GM21360 (cell line): ENCODE measurements at regions not wholly inside any gene's neighbourhood (a gene's known extent, or its start where the extent isn't known, plus 50 kb on each side); places are given as distances from the start of the nearest gene placed in this dataset.
"Not testable (repeated sequence)": the region's sequence is repeated elsewhere in the genome, so short reads cannot be mapped to it uniquely, and the experiment has no call there.

ENCODE experiments used
- ATAC-seq: cut with Tn5 transposase; IDR thresholded peaks from one replicate; pipeline ENCODE4 v1.9.1; 2021; ENCODE audit warnings: mild to moderate bottlenecking, moderate library complexity; ENCODE audit not compliant: unreplicated experiment

DNA sequence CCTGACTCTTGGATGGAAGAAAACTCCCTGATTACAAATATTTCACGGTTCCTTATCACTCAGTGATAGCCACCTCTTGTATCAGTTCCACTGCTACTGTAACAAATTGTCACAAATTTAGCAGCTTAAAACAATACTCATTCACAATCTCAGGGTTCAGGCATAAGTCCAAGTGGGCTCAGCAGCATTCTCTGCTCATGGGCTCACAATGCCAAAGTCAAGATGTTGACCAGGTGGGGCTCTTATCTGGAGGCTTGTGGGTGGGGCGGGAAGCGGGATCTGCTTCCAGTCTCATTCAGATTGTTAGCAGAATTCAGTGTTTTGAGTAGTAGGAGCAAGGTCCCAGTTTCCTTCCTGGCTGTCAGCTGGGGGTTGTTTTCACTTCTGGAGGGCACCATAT is 137.3 kb upstream of the FAM78B start:
- ATAC-seq: no peak

DNA sequence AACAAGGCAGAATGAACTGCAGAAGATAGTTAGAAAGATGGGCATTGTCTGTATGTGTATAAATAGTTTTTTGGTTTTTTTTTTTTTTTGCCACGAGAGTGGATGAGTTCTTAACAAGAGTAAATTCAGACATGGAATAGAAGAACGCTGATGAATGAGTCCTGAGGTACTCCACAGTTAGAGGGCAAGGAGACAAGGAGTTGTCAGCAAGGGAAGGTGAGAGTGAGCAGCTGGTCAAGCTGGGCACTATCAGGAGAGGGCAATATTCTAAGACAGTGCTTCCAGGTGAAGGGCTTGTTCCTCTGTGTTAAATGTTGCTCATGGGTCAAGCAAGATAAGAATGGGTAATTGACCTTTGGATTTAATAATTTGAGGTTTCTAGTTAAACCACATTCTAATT is 138.6 kb upstream of the FAM78B start:
- no peak for ATAC-seq

DNA sequence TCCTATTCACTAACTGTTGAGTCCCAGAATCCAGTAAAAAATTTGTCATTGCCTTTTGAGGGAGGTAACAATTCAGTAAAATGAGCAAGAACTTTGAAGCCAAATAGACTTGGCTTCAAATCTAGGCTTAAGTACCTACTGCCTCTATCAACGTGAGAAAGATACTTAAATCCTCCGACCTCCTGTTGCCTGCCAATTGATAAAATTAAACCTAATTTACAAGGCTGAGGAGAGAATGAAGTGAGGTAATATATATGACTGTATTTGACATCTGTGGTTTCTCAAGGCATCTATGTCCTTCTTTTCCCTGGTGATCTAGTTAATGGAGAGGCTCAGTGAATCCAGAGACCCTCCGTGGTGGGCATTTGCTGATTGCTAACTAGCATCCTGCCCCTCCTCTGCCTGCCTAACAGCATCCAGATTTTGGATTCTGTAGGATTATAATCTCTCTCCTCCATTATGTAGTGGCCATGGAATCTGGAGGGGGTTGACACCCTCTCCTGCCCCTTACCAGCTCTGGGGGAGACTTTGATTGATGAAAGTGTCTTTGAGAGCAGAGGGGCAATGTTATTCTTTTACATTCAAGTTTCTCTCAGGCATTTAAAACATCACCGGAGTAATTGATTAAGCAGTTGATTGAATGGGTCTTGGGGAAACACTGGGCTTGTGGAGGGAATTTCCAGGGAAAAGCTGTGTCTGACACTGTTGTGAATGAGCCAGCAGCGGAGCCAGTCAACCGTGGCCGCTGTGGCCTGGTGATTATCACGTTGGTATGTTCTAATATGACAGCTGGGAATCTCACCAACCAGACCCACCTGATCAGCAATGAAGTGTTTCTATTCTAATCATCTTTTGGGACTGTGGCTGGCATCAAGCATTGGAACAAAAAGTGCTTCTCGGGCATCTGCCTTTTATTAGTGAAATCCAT is 140.7 kb upstream of the FAM78B start:
- no peak for ATAC-seq

DNA sequence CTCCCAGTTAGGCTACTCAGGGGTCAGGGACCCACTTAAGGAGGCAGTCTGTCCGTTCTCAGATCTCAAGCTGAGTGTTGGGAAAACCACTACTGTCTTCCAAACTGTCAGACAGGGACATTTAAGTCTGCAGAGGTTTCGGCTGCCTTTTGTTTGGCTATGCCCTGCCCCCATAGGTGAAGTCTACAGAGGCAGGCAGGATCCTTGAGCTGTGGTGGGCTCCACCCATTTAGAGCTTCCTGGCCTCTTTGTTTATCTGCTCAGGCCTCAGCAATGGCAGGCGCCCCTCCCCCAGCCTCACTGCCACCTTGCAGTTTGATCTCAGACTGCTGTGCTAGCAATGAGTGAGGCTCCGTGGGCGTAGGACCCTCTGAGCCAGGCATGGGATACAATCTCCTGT is 149.5 kb upstream of the FAM78B start:
- not testable (repeated sequence) for ATAC-seq

DNA sequence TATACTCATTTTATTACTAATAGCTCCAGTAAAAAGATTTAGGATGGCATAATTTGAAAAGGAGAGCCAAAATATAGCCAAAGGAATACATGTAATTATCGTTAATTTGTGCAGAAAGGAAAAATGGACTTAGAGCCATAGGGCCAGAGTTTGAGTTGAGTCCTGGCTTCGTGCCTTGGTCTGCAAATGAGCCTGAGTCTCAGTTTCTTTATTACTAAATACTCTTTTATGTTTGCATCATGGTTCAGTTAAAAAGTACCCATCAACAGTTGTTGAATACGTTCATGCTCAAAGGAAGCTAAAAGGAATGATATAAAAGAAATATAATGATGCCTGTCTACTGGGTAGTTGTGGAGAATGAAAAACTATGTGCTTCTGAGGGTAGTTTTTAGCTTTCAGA is 155.7 kb upstream of the FAM78B start:
- no peak for ATAC-seq

DNA sequence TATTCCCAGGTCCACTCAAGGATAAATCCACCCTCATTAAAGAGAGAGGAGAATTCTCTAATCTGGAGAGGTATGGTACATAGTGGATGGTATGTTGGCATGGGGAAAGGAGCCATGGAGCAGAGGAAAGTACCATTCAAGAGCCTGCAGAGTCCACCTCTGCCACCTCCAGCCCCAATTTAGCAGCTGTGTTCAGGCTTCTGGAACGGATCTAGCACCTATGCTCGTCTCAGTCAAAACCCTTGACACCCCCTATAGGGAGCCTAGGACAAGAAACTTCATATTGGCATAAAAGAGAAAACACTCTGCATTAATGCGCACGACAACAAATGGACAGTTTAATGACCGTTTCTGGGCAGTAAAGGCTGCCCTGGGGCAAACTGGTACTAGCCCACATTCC is 161.1 kb upstream of the FAM78B start:
- no peak for ATAC-seq

DNA sequence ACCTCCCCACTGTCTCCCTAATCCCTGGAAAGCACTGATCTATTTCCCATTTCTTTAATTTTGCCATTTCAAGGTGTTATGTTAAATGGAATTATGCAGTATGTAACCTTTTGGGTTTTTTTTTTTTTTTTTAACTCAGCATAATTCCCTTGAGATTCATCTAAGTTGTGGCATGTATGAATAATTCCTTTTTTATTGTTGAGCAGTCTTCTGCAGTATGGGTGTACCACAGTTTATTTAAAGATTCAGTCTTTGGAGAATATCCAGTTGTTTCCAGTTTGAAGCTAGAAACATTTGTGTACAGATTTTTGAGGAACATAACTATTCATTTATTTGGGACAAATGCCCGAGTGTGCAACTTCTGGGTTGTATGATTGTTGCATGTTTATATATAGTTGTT is 162.2 kb upstream of the FAM78B start:
- ATAC-seq: no peak

DNA sequence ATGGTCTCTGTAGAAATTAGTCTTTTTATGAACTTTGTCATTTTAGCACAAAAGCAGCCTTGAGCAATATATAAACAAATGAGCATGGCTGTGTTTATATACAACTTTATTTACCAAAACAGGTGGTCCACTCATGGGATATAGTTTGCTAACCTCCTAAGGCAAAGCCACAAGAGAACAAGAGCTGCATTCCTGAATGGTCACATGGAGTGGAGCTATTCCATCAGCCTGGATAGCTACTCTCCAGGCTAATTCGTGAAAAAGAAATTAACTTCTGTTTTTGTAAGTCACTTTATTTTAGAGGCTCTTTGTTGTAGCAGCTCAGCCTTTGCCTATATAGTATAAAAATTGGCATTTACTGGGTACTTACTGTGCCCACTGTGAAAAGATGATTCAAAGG is 163.3 kb upstream of the FAM78B start:
- ATAC-seq: no peak

DNA sequence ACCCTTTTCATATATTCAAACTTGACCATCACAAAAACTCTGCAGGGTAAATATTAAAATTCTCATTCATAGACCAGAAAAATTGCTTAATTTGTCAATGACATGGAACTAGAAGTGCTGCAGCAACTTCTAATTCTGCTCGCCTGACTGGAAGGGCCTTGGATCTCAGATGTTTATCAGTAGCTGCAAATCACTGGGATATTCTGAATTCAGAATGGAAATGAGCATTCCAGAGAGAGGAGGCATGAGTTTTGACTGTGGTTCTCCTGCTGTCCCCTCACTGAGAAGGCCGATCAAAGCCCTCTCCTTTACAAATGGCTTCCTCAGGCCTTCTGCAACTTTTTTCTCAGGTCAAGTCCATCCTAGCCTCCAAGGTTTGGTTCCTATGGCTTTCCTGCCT is 171.3 kb upstream of the FAM78B start:
- no peak for ATAC-seq

DNA sequence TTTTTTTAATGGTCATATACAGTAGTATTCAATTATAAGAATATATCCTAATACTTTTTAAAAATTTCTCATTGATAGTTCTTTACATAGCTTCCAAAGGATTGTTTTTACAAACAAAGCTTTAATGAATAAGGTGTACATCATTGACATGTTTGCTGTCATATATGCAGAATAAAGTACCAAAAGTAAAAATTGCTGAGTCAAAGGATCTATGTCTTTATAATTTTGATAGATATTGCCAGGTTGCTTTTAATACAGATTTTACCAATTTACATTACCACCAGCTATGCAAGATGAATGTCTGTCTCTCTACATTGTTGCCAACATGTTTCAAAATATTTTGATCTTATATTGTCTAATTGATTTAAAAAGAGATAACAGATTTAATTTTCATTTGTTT is 173.9 kb upstream of the FAM78B start:
- no peak for ATAC-seq

DNA sequence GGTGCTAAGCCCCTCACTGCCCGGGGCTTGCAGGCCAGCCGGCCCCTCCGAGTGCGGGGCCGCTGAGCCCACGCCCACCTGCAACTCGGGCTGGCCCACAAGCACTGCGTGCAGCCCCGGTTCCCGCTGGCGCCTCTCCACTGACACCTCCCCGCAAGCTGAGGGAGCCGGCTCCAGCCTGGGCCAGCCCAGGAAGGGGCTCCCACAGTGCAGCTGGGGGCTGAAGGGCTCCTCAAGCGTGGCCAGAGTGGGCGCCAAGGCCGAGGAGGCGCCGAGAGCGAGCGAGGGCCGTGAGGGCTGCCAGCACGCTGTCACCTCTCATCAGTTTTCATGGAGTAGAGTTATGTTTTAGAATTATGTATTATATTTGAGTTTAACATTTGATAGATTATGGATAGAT is 176.5 kb upstream of the FAM78B start:
- no peak for ATAC-seq

DNA sequence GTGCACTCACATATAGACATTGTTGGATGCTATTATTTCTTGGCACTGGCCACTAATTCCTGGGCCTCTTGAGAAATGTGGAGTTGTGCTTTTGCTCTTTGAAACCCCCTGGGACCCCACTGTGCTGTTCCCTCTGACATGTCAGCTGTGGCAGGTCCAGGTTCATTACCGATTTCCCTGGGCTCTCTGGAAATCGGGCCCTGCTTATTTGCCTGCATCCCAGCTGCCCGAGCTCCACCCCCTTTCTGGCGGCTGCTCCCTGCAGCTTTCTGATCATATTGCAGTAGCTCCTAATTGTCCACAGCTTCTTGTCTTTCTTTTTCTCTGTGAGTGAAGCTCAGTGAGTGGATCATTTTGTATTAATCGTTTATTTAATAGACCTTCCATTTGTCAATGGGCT is 183.7 kb upstream of the FAM78B start:
- no peak for ATAC-seq

DNA sequence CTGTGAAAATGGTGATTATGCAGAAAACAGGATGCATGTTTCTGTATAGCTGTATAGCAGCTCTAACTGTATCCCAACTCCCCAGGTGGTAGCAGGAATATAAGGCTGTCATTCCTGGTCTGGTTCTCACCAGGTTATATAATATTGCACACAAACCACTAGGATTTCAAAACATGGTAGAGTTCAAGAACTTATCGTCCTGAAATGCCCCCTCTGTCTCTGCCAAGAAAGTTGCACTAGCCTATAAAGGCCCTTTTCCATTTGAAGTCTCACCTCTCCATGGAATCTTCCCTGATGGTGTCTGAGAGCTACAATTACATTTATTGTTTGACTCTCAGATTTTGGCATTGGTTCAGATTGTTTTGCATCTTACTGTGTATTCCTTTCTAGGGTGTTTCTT is 184.9 kb upstream of the FAM78B start:
- no peak for ATAC-seq

DNA sequence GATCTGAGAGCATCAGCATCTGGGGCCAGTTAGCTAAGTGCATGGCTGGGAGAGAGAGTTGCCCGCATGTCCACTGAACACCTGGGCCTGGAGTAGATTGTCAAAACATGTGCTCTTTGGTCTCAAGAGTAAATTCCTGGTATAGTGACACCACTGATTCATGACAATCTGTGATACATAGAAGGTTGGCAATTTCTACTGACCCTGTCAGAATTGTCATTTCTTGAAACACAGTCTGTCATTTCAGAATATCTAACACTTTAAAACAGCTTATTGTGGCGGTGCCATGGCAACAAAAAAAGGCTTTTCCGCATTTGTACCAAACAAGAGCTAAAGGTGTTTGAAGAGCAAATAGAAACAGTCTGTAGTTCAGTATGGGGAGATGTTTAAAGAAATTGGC is 186.4 kb upstream of the FAM78B start:
- no peak for ATAC-seq

DNA sequence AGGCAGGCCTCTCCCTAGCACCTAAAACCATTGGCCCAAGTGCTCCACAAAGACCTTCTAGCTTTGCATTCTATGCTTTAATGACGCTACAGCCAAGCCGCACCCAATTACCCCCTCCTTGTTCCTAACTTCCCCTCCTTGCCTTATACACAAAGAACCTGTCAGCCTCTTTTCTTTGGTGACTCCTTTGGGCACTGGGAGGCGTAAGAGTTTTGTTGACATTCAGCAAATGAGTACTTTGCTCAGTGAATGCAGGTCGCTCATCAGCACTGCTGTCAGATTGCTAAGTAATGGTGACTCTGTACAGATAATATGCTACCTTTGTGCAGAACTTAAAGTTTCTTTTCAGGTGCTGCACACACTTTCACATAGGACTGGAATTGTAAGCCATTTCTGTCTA is 187.6 kb upstream of the FAM78B start:
- ATAC-seq: no peak

DNA sequence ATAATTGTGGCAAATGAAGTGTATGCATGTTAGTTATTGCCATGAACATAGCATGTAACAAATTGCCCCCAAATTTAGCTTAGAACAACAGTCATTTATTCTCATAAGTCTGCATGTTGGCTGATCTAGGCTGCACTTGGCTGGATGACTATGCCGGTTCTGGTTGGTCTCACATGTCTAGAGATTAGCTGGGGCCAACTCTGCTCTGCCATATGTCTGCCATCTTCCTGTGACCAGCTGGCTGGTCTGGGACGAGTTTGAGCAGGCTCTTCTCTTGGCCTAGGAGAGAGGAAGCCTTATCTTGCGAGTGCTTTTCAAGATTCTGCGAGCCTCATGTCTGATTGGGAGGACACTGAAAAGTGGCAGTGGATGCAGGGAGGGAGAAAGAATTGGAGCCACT is 198.3 kb upstream of the FAM78B start:
- no peak for ATAC-seq

DNA sequence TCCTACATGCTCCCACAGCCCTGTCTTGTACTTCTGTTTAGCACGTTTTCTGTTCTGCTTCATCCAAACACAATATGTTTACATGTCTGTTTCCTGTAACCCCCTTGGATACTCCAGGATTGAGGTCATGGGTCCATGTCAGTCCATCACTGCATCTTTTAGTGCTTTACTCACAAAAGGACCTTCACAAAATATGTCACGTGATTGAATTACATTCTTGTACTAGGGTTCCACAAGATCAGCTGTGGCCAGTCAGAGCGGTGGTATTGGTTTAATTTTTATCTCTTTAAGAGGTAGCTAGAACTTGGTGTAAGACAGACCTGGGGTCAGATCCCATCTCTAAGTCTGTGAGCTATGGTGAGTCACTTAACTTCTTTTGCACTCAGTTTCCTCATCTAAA is 201.2 kb upstream of the FAM78B start:
- no peak for ATAC-seq

DNA sequence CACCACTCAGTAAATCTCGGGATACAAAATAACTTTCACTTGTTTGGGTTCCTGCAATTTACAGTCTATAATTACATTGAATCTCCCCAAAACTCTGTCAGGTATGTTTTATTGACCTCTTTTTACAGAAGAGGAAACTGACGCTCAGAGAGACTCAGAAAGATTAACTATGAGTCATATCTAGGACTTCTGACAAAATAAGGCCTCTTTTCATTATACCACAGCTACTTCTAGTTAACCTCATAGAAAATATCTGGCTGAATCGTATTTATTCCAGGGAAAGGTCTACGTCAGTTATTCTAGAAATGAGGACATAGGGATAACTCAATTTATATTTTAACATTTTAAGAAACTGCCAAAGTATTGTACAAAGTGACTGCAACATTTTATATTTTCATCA is 211.1 kb upstream of the FAM78B start:
- ATAC-seq: no peak

DNA sequence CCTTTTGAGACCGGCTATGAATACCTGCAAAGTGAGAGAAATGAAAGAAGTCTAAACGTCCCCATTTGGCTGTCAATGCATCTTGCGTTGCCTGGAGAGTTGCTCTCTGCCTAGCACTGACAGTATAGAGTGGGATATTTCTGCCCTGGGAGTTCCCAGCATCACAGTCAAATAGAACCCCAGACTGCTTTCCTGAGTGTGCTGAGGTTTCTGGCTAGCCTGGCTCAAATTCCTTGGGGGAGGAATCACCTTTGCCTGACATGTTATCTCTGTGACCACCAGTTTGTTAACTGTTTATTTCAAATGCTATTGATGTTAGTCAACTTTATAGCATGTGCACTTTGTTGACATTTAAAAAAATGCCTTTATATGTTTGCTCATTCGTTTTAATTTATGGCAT is 212.0 kb upstream of the FAM78B start:
- no peak for ATAC-seq

DNA sequence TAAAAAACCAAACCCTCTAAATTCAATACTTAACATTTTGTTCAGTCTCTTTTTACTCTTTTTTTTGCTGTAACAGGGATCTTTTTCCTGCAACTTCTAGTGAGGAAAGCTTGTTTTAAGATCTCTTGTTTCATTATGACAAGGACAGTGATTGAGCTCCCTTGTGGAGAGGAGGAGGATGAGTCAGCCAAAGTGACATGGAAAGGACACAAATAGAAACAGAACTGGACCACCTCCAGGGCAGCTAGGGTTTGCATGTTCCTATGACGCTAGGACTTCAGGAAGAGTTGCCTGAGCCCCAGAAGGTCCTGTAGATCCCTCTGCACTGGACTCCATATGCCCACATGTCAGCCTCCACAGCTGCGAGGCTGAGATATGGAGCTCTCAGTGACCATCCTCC is 212.6 kb upstream of the FAM78B start:
- no peak for ATAC-seq

DNA sequence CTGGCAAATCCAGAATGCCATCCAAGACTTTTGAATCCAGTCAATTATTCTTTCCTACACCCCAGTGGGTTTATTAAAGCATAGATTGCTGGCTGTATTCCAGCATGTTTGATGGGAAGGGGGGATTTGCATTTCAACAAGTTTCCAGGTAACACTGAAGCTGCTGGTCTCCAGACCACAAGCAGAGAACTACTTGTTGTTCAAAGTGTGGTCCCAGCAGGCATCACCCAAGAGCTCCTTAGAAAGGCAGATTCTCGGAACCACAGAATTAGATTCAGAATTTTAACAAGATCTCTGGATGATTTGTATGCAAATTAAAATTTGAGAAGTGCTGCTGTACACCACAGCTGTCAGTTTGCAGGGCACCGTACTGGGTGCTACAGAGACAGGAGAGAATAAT is 216.3 kb upstream of the FAM78B start:
- ATAC-seq: no peak

DNA sequence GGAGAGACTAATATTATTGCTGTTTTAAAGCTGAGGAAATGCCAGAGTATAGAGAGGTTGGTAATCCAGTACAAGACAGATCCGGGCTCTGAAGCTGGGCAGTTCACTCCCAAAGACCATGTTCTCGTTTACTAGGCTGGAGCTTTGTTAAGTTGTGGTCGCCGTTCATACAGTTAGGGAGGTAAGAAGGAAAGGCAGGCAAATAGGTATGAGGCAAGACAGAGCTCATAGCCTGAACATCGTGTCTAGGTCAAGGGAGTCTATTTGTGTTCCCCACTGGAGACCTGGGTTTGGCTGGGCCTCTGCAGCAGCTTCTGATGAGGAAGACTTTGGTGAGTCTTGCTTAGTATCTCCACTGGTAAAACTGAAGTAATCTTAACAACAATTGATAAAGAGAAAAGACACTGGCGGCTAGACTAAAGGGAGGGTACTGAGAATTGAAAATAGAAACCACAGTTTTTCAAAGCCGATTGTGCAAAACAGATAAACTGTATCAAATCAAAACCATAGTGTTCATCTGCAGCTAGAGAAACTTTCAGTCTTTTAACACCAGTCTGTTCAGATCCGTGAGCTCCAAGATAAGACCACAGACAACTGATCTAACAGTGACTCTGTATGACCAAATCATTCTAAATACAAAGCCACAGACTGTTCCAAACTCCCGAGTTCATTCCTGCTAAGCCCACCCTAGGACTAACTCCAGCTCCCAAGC is 217.0 kb upstream of the FAM78B start:
- no peak for ATAC-seq
